OCI-LY7 (cell line): ENCODE measurements at regions not wholly inside any gene's neighbourhood (a gene's known extent, or its start where the extent isn't known, plus 50 kb on each side); places are given as distances from the start of the nearest gene placed in this dataset.
"Not testable (repeated sequence)": the region's sequence is repeated elsewhere in the genome, so short reads cannot be mapped to it uniquely, and the experiment has no call there.

Experiments used
- BruUV-seq: library from RNA; stranded (reverse); fragments of 400-500 nt; replicated peaks from 2 replicates; lab custom pipeline; 2021; lab: Mats Ljungman, UMichigan
- CTCF ChIA-PET: fragments of 300-600 bp; sonication (Branson Sonifier 250); formaldehyde crosslinking; loops from one replicate; lab custom pipeline; 2022; ENCODE audit warnings: antibody characterized with exemption; ENCODE audit not compliant: unreplicated experiment; lab: Charles Lee
- POLR2A ChIA-PET: fragments of 300-600 bp; sonication (Branson Sonifier 250); formaldehyde crosslinking; loops from one replicate; lab custom pipeline; 2022; ENCODE audit warnings: antibody characterized with exemption; lab: Charles Lee
- DNase-seq: peaks from one replicate; pipeline ENCODE4 v3.0.0-alpha.2; 2015; ENCODE audit warnings: low spot score
- H2AFZ ChIP-seq: fragments of 200-600 bp; sonication (generic), shearing (Covaris generic); 2 replicates; pipeline ENCODE4 v1.6.1; 2014; ENCODE audit warnings: mild to moderate bottlenecking, antibody characterized with exemption, low read length, moderate library complexity
- H3K27ac ChIP-seq: fragments of 200-600 bp; sonication (generic); 2 replicates; pipeline ENCODE4 v1.5.1; 2014; ENCODE audit warnings: mixed run types, low read depth, mild to moderate bottlenecking, moderate library complexity, low read length, inconsistent platforms; ENCODE audit not compliant: poor library complexity, severe bottlenecking
- H3K36me3 ChIP-seq: fragments of 200-600 bp; sonication (generic); 2 replicates; pipeline ENCODE4 v1.6.1; 2014; ENCODE audit warnings: mild to moderate bottlenecking, antibody characterized with exemption, low read length, moderate library complexity, mixed read lengths; ENCODE audit not compliant: insufficient read depth
- H3K4me1 ChIP-seq: fragments of 200-600 bp; sonication (generic); 2 replicates; pipeline ENCODE4 v1.5.1; 2014; ENCODE audit warnings: mild to moderate bottlenecking, low read length; ENCODE audit not compliant: insufficient read depth, poor library complexity, severe bottlenecking
- H3K4me2 ChIP-seq: fragments of 200-600 bp; sonication (generic); 2 replicates; pipeline ENCODE4 v1.6.1; 2014; ENCODE audit warnings: mild to moderate bottlenecking, low read length
- H3K4me3 ChIP-seq: fragments of 200-600 bp; sonication (generic); 2 replicates; pipeline ENCODE4 v1.5.1; 2014; ENCODE audit warnings: mild to moderate bottlenecking, low read depth, low read length; ENCODE audit not compliant: poor library complexity, severe bottlenecking
- H3K79me2 ChIP-seq: fragments of 200-600 bp; sonication (generic); 2 replicates; pipeline ENCODE4 v1.6.1; 2016; ENCODE audit warnings: low read depth, mild to moderate bottlenecking, low read length, moderate library complexity, mixed read lengths; ENCODE audit not compliant: insufficient read depth
- H3K9me2 ChIP-seq: fragments of 200-600 bp; sonication (generic); 2 replicates; pipeline ENCODE4 v1.6.1; 2016; ENCODE audit warnings: mild to moderate bottlenecking, low read length, mixed read lengths; ENCODE audit not compliant: insufficient read depth
- H3K9me3 ChIP-seq: fragments of 200-600 bp; sonication (generic); 2 replicates; pipeline ENCODE4 v1.6.1; 2014; ENCODE audit warnings: mild to moderate bottlenecking, mixed run types, low read length, mixed read lengths
- H4K20me1 ChIP-seq: fragments of 200-600 bp; sonication (generic); 2 replicates; pipeline ENCODE4 v1.6.1; 2014; ENCODE audit warnings: mild to moderate bottlenecking, antibody characterized with exemption, low read length, moderate library complexity, mixed read lengths; ENCODE audit not compliant: insufficient read depth
- CTCF ChIP-seq: fragments of 200-600 bp; sonication (generic); conservative IDR thresholded peaks from 2 replicates; pipeline ENCODE4 v1.5.1; 2014; ENCODE audit warnings: mild to moderate bottlenecking, antibody characterized with exemption, low read length, moderate library complexity, mixed read lengths
- EZH2phosphoT487 ChIP-seq: fragments of 200-600 bp; sonication (generic); IDR thresholded peaks from 2 replicates; pipeline ENCODE4 v1.6.1; 2018; ENCODE audit warnings: low read depth, borderline replicate concordance, mild to moderate bottlenecking, mixed run types, antibody characterized with exemption, low read length, moderate library complexity, mixed read lengths
- intact Hi-C: fragments of 100-400 bp; cut with micrococcal nuclease; formaldehyde crosslinking; loops from one replicate; pipeline ENCODE4 v1.10.0; 2022; ENCODE audit not compliant: unreplicated experiment

GRCh38 chr4:13816472-13816871, 188.9 kb upstream of the BOD1L1 start:
- DNase-seq: no peak
- Histone ChIP-seq H3K4me1 (no peaks in the 10 kb centered on the region), H3K9me2 (no peaks in the 10 kb centered on the region), H3K36me3 (no peaks in the 10 kb centered on the region), H3K27ac (no peak overlapping the region), H3K79me2 (no peaks in the 10 kb centered on the region), H2AFZ (no peak overlapping the region), H3K4me3 (no peak overlapping the region), H3K9me3 (no peaks in the 10 kb centered on the region), H4K20me1 (no peaks in the 10 kb centered on the region), H3K4me2 (no peak overlapping the region)
- intact Hi-C loops: no loop called here
- POLR2A ChIA-PET: no interaction called here
- no TSS peak for BruUV-seq
- no peak for TF ChIP-seq CTCF
- no peak for TF ChIP-seq EZH2phosphoT487
- CTCF ChIA-PET: no interaction called here

DNA sequence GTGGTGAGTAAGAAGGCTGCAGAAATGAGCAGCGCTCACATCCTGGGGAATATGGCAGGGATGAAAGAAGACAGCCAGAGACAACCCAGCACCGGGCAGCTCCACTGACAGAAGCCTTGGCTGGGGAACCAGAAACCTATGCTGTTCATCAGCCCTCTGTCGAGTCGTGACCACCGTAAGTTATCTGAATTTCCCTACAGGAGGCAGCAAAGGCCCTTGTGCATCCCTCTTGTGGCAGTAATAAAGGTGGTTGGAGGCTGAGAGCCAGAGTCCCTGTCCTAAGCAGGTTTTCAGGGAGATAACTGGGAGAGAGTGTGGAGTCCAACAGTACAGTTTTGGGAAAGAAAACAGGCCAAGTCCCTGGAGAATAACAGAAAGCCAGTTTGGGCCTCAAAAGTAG, 194.0 kb upstream of the BOD1L1 start:
- H3K4me2 ChIP-seq: no peak overlapping the region
- H3K79me2 ChIP-seq: no peaks in the 10 kb centered on the region
- no peaks in the 10 kb centered on the region for H4K20me1 ChIP-seq
- H3K36me3 ChIP-seq: no peaks in the 10 kb centered on the region
- H3K9me3 ChIP-seq: no peaks in the 10 kb centered on the region
- ChIA-PET CTCF (no interaction called here), POLR2A (no interaction called here)
- H3K4me3 ChIP-seq: no peak overlapping the region
- TF ChIP-seq CTCF (no peak), EZH2phosphoT487 (no peak)
- intact Hi-C loops: no loop called here
- no TSS peak for BruUV-seq
- H2AFZ ChIP-seq: no peak overlapping the region
- H3K9me2 ChIP-seq: no peaks in the 10 kb centered on the region
- no peaks in the 10 kb centered on the region for H3K4me1 ChIP-seq
- no peak overlapping the region for H3K27ac ChIP-seq
- DNase-seq: no peak

DNA sequence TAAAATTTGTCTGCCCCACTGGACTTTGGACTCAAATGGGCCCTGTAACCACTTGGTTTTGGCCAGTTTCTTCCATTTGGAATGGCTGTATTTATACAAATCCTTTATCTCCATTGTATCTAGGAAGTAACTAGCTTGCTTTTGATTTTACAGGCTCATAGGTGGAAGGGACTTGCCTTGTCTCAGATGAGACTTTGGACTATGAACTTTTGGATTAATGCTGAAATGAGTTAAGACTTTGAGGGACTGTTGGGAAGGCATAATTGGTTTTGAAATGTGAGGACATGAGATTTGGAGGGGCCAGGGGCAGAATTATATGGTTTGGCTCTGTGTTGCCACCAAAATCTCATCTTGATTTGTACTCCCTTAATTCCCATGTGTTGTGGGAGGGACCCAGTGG, 198.3 kb upstream of the BOD1L1 start:
- H3K4me1 ChIP-seq, H3K4me3 ChIP-seq, CTCF ChIA-PET, DNase-seq, intact Hi-C loops, H3K36me3 ChIP-seq, POLR2A ChIA-PET, H3K9me2 ChIP-seq, H3K9me3 ChIP-seq, H3K79me2 ChIP-seq, H3K4me2 ChIP-seq, H3K27ac ChIP-seq, H4K20me1 ChIP-seq, BruUV-seq, H2AFZ ChIP-seq: not testable (repeated sequence)
